ENCODE measurements at regions not wholly inside any gene's neighbourhood (a gene's known extent, or its start where the extent isn't known, plus 50 kb on each side); places are given as distances from the start of the nearest gene placed in this dataset.

- Histone ChIP-seq H3K4me2 (no peak overlapping the region), H3K27ac (ENCODE audit: low read depth in 2 of 2, low read length in 1 of 2) (no peak overlapping the region), H3F3A (replicated peaks; ENCODE audit: insufficient read depth) (no peaks in the 10 kb centered on the region), H3K27me3 (ENCODE audit: insufficient read depth) (no peaks in the 10 kb centered on the region), H3K79me2 (ENCODE audit: insufficient read depth) (no peaks in the 10 kb centered on the region), H3K9me2 (no peaks in the 10 kb centered on the region), H3K9me3 (no peaks in the 10 kb centered on the region), H3K4me1 (ENCODE audit: control insufficient read depth in 1 of 2, insufficient read depth in 2 of 2, low read depth in 1 of 2, low read length in 1 of 2) (no peaks in the 10 kb centered on the region), H3K36me3 (replicated peaks in 1 of 2; ENCODE audit: control insufficient read depth in 1 of 2, insufficient read depth in 2 of 2, low read length in 1 of 2) (no peaks in the 10 kb centered on the region), H4K20me1 (ENCODE audit: insufficient read depth) (no peaks in the 10 kb centered on the region), H3K9ac (no peak overlapping the region), H2AFZ (ENCODE audit: low read depth) (no peak overlapping the region), H3K4me3 (ENCODE audit: low read depth in 2 of 2, low read length in 1 of 2) (no peak overlapping the region)
- CTCF ChIA-PET = no interaction called here
- POLR2A ChIA-PET = no interaction called here
- TF ChIP-seq FOXJ3 (CRISPR knock-in tag; IDR thresholded peaks at IDR 0.05) = no peak
- no peak for TF ChIP-seq CHD2 (IDR thresholded peaks at IDR 0.05; ENCODE audit: low read length, partially characterized antibody)
- 79% methylated on average over 4 of the region's 4 CpGs for WGBS (ENCODE audit: low lambda C conversion rate)
- no peak for DNase-seq
Measured at GRCh38 chr12:88904705-88905104, 324.4 kb upstream of the KITLG start.

- WGBS (ENCODE audit: low lambda C conversion rate) = 92% methylated on average over 4 of the region's 4 CpGs
- H3K4me1 ChIP-seq (ENCODE audit: control insufficient read depth in 1 of 2, insufficient read depth in 2 of 2, low read depth in 1 of 2, low read length in 1 of 2) = no peaks in the 10 kb centered on the region
- H3K36me3 ChIP-seq (replicated peaks in 1 of 2; ENCODE audit: control insufficient read depth in 1 of 2, insufficient read depth in 2 of 2, low read length in 1 of 2) = no peaks in the 10 kb centered on the region
- TF ChIP-seq GABPA (IDR thresholded peaks at IDR 0.05; ENCODE audit: low read depth) (no peak), ELF1 (IDR thresholded peaks at IDR 0.05) (no peak), EP300 (IDR thresholded peaks at IDR 0.05; ENCODE audit: borderline replicate concordance in 1 of 2, low read depth in 1 of 2, low read length in 1 of 2) (no peak), NRF1 (IDR thresholded peaks at IDR 0.05; ENCODE audit: low read depth, low read length) (no peak), POLR2AphosphoS5 (IDR thresholded peaks at IDR 0.05; ENCODE audit: low read depth, low read length) (no peak)
- no peaks in the 10 kb centered on the region for H3F3A ChIP-seq (replicated peaks; ENCODE audit: insufficient read depth)
- no peak for DNase-seq
- CTCF ChIA-PET = no interaction called here
- H3K4me3 ChIP-seq (ENCODE audit: low read depth in 2 of 2, low read length in 1 of 2) = no peak overlapping the region
- no peak overlapping the region for H3K9ac ChIP-seq
- no peaks in the 10 kb centered on the region for H3K9me3 ChIP-seq
- H3K4me2 ChIP-seq = no peak overlapping the region
- no peaks in the 10 kb centered on the region for H4K20me1 ChIP-seq (ENCODE audit: insufficient read depth)
- POLR2A ChIA-PET = no interaction called here
- H3K79me2 ChIP-seq (ENCODE audit: insufficient read depth) = no peaks in the 10 kb centered on the region
- no peaks in the 10 kb centered on the region for H3K27me3 ChIP-seq (ENCODE audit: insufficient read depth)
- H3K27ac ChIP-seq (ENCODE audit: low read depth in 2 of 2, low read length in 1 of 2) = no peak overlapping the region
- H3K9me2 ChIP-seq = no peaks in the 10 kb centered on the region
- H2AFZ ChIP-seq (ENCODE audit: low read depth) = no peak overlapping the region
Measured at GRCh38 chr12:88903333-88903732, 323.1 kb upstream of the KITLG start.

GRCh38 chr12:88897723-88898122 lies 317.5 kb upstream of the KITLG start:
- H3K27me3 ChIP-seq (ENCODE audit: insufficient read depth) = no peaks in the 10 kb centered on the region
- H3K36me3 ChIP-seq (replicated peaks in 1 of 2; ENCODE audit: control insufficient read depth in 1 of 2, insufficient read depth in 2 of 2, low read length in 1 of 2) = no peaks in the 10 kb centered on the region
- H2AFZ ChIP-seq (ENCODE audit: low read depth) = no peak overlapping the region
- H3K9ac ChIP-seq = no peak overlapping the region; the same call in 1 of the 2 replicates
- 70% methylated on average over 1 of the region's 1 CpG for WGBS (ENCODE audit: low lambda C conversion rate)
- DNase-seq = no peak
- H3K79me2 ChIP-seq (ENCODE audit: insufficient read depth) = no peaks in the 10 kb centered on the region
- TF ChIP-seq RAD21 (IDR thresholded peaks at IDR 0.05; ENCODE audit: low read length) (no peak), EZH2phosphoT487 (IDR thresholded peaks at IDR 0.05; ENCODE audit: borderline replicate concordance, low read depth) (no peak), CTCF (IDR thresholded peaks at IDR 0.05) (no peak), MEF2A (IDR thresholded peaks at IDR 0.05; ENCODE audit: borderline replicate concordance, low read depth) (no peak), IRF3 (IDR thresholded peaks at IDR 0.05; ENCODE audit: low read depth, low read length) (no peak), FOSL2 (IDR thresholded peaks at IDR 0.05; ENCODE audit: borderline replicate concordance, low read depth) (no peak), EP300 (IDR thresholded peaks at IDR 0.05; ENCODE audit: borderline replicate concordance in 1 of 2, low read depth in 1 of 2, low read length in 1 of 2) (no peak), FOXM1 (IDR thresholded peaks at IDR 0.05; ENCODE audit: low read depth) (no peak)
- H3K9me2 ChIP-seq = no peaks in the 10 kb centered on the region
- no peaks in the 10 kb centered on the region for H3K9me3 ChIP-seq
- POLR2A ChIA-PET = no interaction called here
- peak overlapping the region in 1 of 2 experiments; percentile 65; a peak in 2 of 4 replicates for H3K27ac ChIP-seq (ENCODE audit: low read depth in 2 of 2, low read length in 1 of 2)
- CTCF ChIA-PET = no interaction called here
- no peaks in the 10 kb centered on the region for H4K20me1 ChIP-seq (ENCODE audit: insufficient read depth)
- peaks cover 0 to 8% of the 10 kb centered on the region in 2 experiments; a peak in 1 of 4 replicates for H3K4me1 ChIP-seq (ENCODE audit: control insufficient read depth in 1 of 2, insufficient read depth in 2 of 2, low read depth in 1 of 2, low read length in 1 of 2)
- no peak overlapping the region for H3K4me2 ChIP-seq
- peaks cover 4% of the 10 kb centered on the region for H3F3A ChIP-seq (replicated peaks; ENCODE audit: insufficient read depth)
- no peak overlapping the region for H3K4me3 ChIP-seq (ENCODE audit: low read depth in 2 of 2, low read length in 1 of 2)
